ENCODE measurements at regions not wholly inside any gene's neighbourhood (a gene's known extent, or its start where the extent isn't known, plus 50 kb on each side); places are given as distances from the start of the nearest gene placed in this dataset.
"Not testable (repeated sequence)": the region's sequence is repeated elsewhere in the genome, so short reads cannot be mapped to it uniquely, and the experiment has no call there.

- TF ChIP-seq CTCF (IDR thresholded peaks at IDR 0.05); HMGXB4 (CRISPR knock-in tag; IDR thresholded peaks at IDR 0.05); ZNF232 (CRISPR knock-in tag; IDR thresholded peaks at IDR 0.05); ZNF512 (CRISPR knock-in tag; IDR thresholded peaks at IDR 0.05; ENCODE audit: borderline replicate concordance); AFF4 (CRISPR knock-in tag; IDR thresholded peaks at IDR 0.05; ENCODE audit: borderline replicate concordance); FOXK1 (CRISPR knock-in tag; IDR thresholded peaks at IDR 0.05); ZNF423 (CRISPR knock-in tag; IDR thresholded peaks at IDR 0.05); ATF2 (CRISPR knock-in tag; IDR thresholded peaks at IDR 0.05; ENCODE audit: borderline replicate concordance, low read depth); MAX (CRISPR knock-in tag; IDR thresholded peaks at IDR 0.05); SP1 (CRISPR knock-in tag; conservative IDR thresholded peaks at IDR 0.05): not testable (repeated sequence)
Observed at GRCh38 chr15:20289538-20290103, 252.0 kb downstream of the GOLGA6L6 start.
